Muscle layer of duodenum (tissue), 2 donors: ENCODE measurements at regions not wholly inside any gene's neighbourhood (a gene's known extent, or its start where the extent isn't known, plus 50 kb on each side); places are given as distances from the start of the nearest gene placed in this dataset.
"Not testable (repeated sequence)": the region's sequence is repeated elsewhere in the genome, so short reads cannot be mapped to it uniquely, and the experiment has no call there.

ENCODE experiments used
- H3K27ac ChIP-seq: one replicate; pipeline ENCODE4 v1.7.0; 2013; ENCODE audit warnings: mild to moderate bottlenecking, low read length
- H3K27me3 ChIP-seq: one replicate; pipeline ENCODE4 v1.7.0; 2013; ENCODE audit warnings: low read depth, mild to moderate bottlenecking, control low read depth, low read length
- H3K36me3 ChIP-seq, 2 donors: one replicate each; pipeline ENCODE4 v1.7.0; 2013; ENCODE audit warnings: low read length in 2 of 2, control low read depth in 1 of 2, mild to moderate bottlenecking in 1 of 2; ENCODE audit not compliant: insufficient read depth in 2 of 2, control insufficient read depth in 1 of 2
- H3K4me1 ChIP-seq, 2 donors: one replicate each; pipeline ENCODE4 v1.7.0; 2013; ENCODE audit warnings: low read length in 2 of 2, mild to moderate bottlenecking in 2 of 2, control low read depth in 1 of 2, moderate library complexity in 1 of 2; ENCODE audit not compliant: insufficient read depth in 2 of 2, control insufficient read depth in 1 of 2
- H3K4me3 ChIP-seq, 2 donors: one replicate each; pipeline ENCODE4 v1.7.0; 2013; ENCODE audit warnings: low read length in 2 of 2, low read depth in 1 of 2, mild to moderate bottlenecking in 1 of 2
- H3K9me3 ChIP-seq, 2 donors: one replicate each; pipeline ENCODE4 v1.7.0; 2013; ENCODE audit warnings: low read length in 2 of 2, control low read depth in 1 of 2, mild to moderate bottlenecking in 1 of 2; ENCODE audit not compliant: control insufficient read depth in 1 of 2
- donor health status: healthy.

DNA sequence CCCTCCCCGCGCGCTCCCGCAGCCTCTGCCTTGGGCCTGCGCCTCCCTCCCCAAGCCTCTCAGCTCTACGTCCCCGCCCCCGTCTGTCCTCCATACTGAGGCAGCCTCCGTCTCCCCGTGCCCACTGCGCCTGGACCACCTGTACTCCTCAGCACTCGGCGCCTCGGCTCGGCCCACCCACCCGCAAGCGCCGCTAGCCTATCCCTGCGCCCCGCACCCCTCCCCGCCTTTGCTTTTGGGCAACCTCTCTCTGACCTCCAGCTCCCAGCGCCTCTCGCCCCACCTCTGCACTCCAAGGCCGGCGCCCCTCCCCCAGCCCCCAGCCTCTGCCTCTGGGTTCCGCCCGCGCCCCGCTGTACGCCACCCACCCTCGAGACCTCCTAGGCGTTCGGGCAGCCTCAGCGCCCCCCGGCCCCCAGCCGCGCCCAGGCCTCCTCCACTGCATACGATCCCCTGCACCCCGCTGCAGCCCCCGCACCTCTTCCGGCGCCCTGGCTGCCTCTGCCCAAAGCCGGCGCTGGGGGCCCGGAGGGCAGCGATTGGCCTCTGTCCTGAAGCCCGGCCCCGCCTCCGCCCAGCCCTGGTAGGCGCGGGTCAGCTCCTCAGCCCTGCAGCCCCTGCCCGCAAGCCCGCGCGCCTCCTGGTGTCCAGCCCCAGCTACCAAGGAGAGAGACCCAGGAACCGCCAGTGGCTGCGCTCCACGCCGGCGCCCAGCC lies 279.8 kb upstream of the USP9Y start:
- no peaks in the 10 kb centered on the region for H3K4me1 ChIP-seq
- H3K36me3 ChIP-seq = no peaks in the 10 kb centered on the region
- H3K27me3 ChIP-seq = no peaks in the 10 kb centered on the region
- H3K9me3 ChIP-seq = no peaks in the 10 kb centered on the region
- no peak overlapping the region for H3K27ac ChIP-seq
- peak overlapping the region in 1 of 2 donors; percentile 60 for H3K4me3 ChIP-seq

GRCh38 chrY:12421788-12422124 lies 279.3 kb upstream of the USP9Y start:
- H3K27ac ChIP-seq = no peak overlapping the region
- H3K4me3 ChIP-seq = peak overlapping the region in 1 of 2 donors; percentile 60
- no peaks in the 10 kb centered on the region for H3K36me3 ChIP-seq
- no peaks in the 10 kb centered on the region for H3K27me3 ChIP-seq
- H3K9me3 ChIP-seq = no peaks in the 10 kb centered on the region
- H3K4me1 ChIP-seq = no peaks in the 10 kb centered on the region

GRCh38 chrY:12422536-12422935 lies 278.5 kb upstream of the USP9Y start:
- H3K36me3 ChIP-seq = no peaks in the 10 kb centered on the region
- H3K9me3 ChIP-seq = no peaks in the 10 kb centered on the region
- H3K27ac ChIP-seq = no peak overlapping the region

DNA sequence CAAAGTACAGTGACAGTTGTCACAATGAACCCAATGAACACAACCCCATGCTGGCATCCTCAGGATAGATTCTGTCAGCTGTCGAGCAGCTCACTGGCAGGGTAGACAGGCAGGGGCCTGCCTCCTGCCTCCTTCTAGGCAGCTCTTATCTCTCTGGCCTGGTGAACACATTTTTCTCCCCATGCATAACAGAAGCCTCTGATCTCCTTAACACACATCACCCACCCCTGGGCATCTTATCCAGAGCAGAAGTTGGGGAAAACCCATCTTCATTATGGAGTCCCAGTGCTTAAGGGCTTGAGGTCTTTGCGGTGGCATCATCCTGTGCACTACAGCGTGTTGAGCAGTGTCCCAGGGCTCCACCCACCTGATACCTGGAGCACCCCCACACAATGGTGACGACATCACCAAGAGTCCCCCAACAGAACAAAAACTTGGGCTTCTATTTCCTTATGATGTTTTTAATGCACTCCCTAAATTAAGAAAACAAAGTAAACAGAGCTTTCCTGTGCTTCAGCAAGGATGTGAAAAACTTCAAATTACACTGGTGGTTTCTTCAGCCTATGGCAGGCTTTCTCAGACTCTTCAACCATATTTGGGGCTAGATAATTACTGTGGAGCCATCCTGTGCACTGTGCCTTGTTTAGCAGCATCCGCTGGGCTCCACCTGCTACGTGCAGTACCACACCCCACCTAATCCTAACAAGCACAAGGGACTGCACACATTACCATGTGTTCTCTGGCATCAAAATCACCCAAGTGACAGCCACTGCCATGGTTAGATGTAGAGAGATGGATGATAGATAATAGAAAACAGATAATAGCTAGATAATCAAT lies 277.4 kb upstream of the USP9Y start:
- H3K4me1 ChIP-seq = no peaks in the 10 kb centered on the region
- no peak overlapping the region for H3K27ac ChIP-seq
- no peaks in the 10 kb centered on the region for H3K36me3 ChIP-seq

More at GRCh38 chrY:12422536-12422935, 278.5 kb upstream of the USP9Y start:
- Histone ChIP-seq H3K4me3 (no peak overlapping the region), H3K4me1 (no peaks in the 10 kb centered on the region), H3K27me3 (no peaks in the 10 kb centered on the region)

DNA sequence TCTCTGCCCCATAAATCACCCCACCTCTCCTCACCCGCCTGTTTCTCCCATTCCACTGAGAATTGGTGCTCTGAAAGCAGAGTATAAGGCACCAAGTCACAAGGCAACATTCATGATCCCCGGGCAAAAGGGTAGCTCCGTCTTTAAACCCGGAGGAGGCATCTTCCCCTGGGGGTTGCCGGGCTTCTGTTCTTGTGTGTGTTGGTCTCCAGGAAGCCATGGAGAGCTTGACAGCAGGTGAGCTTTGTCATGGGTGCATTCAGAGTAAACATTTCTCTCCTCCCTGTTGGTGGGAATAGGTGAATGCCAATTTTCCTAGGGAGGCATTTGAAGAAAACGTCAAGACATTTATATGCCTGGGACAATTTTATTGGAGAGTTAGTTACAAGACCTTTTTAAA lies 275.5 kb upstream of the USP9Y start:
- H3K27me3 ChIP-seq = no peaks in the 10 kb centered on the region
- H3K4me1 ChIP-seq = no peaks in the 10 kb centered on the region
- H3K4me3 ChIP-seq = no peak overlapping the region
- H3K36me3 ChIP-seq = no peaks in the 10 kb centered on the region
- no peaks in the 10 kb centered on the region for H3K9me3 ChIP-seq
- no peak overlapping the region for H3K27ac ChIP-seq

More for the DNA sequence above, 277.4 kb upstream of the USP9Y start:
- no peaks in the 10 kb centered on the region for H3K27me3 ChIP-seq
- H3K9me3 ChIP-seq = no peaks in the 10 kb centered on the region
- H3K4me3 ChIP-seq = no peak overlapping the region

GRCh38 chrY:12427361-12427760 lies 273.7 kb upstream of the USP9Y start:
- Histone ChIP-seq H3K27me3 (no peaks in the 10 kb centered on the region), H3K36me3 (no peaks in the 10 kb centered on the region), H3K9me3 (no peaks in the 10 kb centered on the region), H3K27ac (no peak overlapping the region), H3K4me1 (no peaks in the 10 kb centered on the region), H3K4me3 (no peak overlapping the region)

DNA sequence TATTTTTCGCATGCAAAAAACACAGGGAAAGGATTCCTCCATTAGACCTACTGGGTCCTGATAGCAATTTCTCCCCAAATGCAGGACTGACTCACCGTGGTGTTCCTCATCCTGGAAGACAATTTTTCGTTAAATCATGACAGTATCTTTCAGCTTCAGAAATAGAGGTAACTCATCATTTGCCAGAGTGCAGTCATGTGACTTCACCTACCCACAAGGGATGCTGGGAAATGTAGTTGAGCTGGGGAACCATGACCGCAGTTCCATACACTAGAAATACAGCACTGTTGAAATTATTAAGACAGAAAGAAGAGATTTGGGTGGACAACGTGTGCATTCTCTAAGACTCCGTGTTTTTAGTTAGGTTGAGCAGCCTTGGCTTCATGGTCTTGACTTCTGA lies 269.5 kb upstream of the USP9Y start:
- Histone ChIP-seq H3K4me1 (no peaks in the 10 kb centered on the region), H3K27ac (no peak overlapping the region), H3K27me3 (no peaks in the 10 kb centered on the region), H3K9me3 (no peaks in the 10 kb centered on the region), H3K36me3 (no peaks in the 10 kb centered on the region), H3K4me3 (no peak overlapping the region)

DNA sequence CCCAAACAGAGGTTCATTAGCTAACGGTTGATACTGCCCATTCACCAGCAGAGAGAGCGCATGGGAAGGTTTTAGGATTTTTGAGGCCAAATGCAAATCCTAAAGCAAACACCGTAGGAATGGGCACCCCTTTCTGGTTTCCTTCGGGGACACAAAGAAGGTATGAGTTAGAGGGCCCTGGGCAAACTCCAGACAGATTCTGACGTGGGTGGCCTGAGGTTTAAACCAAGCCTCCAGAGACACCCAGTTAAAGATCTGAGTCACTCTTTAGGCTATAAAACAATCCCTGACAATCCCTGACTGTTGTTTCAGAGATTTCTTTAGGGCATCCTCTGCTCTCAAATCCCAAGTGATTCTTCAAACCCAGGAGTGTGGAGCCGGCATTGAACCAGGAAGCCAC lies 262.2 kb upstream of the USP9Y start:
- not testable (repeated sequence) for H3K4me3 ChIP-seq, H3K27me3 ChIP-seq, H3K36me3 ChIP-seq, H3K4me1 ChIP-seq, H3K9me3 ChIP-seq, H3K27ac ChIP-seq

DNA sequence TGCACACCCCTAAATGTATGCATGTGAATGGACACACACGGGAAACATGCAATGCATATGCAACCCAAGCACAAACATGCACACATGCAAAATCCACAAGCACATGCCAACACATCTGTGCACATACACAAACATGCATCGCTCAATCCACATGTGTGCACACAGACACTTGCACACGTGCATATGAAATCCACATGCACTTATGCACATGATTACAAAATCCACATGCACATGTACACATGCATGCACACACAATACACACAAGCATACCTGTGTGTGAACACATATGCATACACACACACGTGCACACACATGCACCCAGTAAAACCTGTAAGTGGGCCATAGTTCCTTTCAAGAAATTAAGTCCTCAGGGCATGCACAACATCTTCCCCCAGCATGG lies 256.8 kb upstream of the USP9Y start:
- no peaks in the 10 kb centered on the region for H3K36me3 ChIP-seq
- no peaks in the 10 kb centered on the region for H3K27me3 ChIP-seq
- H3K27ac ChIP-seq = no peak overlapping the region
- H3K4me1 ChIP-seq = no peaks in the 10 kb centered on the region
- no peak overlapping the region for H3K4me3 ChIP-seq
- H3K9me3 ChIP-seq = no peaks in the 10 kb centered on the region

DNA sequence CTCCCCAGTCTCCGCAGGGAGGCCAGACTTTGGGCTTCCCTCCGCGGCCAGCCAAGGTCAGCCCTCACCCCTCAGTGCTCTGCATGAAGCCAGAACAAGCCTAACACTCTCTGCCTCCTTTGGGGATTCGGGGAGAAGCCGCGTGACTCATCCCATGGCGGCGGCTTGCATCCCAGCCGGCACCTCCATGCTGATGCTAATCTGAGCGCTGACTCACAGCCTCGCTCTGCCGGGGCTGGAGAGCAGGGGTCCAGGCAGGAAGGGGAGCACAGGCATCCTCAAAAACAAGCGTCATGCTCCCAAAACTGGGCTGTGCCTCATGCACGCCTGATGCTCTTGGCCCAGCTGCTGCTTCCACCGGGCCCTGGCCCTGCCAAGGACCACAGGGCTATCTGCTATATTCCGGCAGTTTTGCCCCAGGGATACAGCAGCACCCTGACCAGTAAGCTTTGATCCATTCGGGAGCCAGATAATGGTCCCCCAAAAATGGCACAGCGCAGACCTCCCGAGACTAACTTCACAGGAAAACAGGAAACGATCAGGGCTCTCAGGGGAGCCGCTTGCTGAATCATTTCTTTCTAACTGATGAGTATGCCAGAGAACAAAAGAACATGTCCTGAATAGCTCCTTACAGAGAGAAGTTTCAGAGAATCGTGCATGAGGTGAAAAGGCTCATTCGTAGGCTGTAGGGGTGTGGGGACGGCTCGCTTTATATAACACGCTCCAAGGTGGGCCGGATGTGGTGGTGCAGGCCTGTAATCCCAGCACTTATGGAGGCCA lies 254.4 kb upstream of the USP9Y start:
- H3K27ac ChIP-seq, H3K4me1 ChIP-seq, H3K36me3 ChIP-seq, H3K4me3 ChIP-seq, H3K9me3 ChIP-seq, H3K27me3 ChIP-seq: not testable (repeated sequence)

DNA sequence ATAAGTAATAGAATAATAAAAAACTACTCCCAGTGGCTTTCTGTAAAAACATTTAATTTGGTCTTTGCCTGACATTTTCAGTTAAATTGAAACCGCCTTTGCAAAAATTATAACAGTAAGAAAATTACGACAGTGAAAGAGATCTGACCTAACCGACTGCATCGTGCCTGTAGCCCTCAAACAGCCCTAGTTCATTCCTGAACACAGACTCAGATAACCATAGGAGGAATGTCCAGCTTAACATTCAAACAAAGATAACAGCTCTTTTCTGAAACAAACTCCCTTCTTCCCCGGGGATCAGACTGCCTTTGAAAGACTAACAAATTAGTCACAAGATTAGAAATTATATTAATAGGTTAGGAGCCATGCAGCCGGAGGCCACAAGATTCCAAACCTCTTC lies 252.5 kb upstream of the USP9Y start:
- H3K4me1 ChIP-seq, H3K27me3 ChIP-seq, H3K27ac ChIP-seq, H3K9me3 ChIP-seq, H3K4me3 ChIP-seq, H3K36me3 ChIP-seq: not testable (repeated sequence)
